RKO (cell line): ENCODE measurements at regions not wholly inside any gene's neighbourhood (a gene's known extent, or its start where the extent isn't known, plus 50 kb on each side); places are given as distances from the start of the nearest gene placed in this dataset.
"Not testable (repeated sequence)": the region's sequence is repeated elsewhere in the genome, so short reads cannot be mapped to it uniquely, and the experiment has no call there.

ENCODE experiments used
- DNase-seq: peaks from one replicate; pipeline ENCODE4 v3.0.0-alpha.2; 2016; ENCODE audit warnings: low spot score

GRCh38 chr2:16053437-16054257 lies 113.3 kb downstream of the MYCN start:
- DNase-seq: no peak

DNA sequence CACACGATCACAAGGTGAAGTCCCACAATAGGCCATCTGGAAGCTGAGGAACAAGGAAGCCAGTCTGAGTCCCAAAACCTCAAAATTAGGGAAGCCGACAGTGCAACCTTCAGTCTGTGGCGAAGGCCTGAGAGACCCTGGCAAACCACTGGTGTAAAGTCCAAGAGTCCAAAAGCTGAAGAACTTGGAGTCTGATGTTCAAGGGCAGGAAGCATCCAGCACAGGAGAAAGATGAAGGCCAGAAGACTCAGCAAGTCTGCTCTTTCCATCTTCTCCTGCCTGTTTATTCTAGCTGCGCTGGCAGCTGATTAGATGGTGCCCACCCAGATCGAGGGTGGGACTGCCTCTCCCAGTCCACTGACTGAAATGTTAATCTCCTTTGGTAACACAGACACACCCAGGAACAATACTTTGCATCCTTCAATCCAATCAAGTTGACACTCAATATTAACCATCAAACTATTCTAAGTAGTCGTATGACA lies 112.3 kb downstream of the MYCN start:
- not testable (repeated sequence) for DNase-seq

DNA sequence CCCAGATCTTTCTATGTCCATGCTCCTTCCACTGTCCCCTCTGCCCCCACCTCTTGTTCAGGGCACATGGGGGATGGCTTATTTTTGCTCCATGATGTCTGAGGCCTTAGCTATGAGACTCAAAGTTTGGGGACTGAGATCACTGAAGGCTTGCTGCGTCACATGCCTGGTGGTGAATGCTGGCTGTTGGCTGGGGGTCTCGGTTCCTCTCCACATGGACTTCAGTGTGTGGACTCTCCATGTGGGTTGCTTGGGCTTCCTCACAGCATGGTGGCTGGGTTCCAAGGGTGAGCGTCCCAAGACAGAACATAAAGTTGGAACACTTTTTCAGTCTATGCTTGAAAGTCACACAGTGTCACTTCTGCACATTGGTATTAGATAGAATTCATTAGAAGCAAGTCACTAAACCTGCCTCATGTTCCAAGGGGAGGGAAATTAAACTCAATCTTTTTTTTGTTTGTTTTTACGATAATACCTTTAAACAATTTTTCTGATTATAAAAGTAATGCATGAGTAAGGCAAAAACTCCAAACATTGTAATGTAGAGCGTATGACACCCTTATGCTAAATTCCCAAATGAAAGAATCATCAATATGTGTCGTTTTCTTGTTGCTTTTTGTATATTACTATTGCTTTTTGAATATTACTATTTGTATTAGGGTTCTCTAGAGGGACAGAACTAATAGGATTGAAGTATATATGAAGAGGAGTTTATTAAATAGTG lies 111.7 kb downstream of the MYCN start:
- no peak for DNase-seq

DNA sequence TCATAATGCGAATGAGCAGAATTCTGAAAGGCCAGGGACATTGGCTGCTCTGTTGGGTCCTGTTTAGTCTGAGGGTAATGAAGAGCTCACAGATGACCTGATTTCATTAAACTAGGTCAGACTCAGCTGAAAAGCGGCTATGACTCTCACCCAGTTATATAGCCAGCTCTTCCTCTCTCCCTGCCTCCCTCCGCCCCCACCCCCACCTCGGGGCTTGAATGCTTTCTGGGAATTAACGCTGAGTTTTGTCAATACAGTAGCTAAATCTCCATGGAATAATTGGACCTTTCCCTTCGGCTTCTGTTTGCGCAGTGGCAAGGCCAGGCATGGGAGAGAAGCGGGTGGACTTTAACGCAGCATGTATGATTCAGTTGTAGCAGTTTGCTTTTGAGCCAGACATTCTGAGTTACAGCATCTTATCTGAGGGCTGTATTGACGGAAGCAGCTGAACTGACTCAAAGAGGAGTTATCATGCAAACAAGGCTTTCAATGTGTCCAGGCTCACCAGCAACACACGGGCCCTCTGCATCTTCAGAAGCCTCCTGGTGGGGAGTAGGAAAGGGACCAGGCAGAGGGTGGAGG lies 110.6 kb downstream of the MYCN start:
- no peak for DNase-seq

DNA sequence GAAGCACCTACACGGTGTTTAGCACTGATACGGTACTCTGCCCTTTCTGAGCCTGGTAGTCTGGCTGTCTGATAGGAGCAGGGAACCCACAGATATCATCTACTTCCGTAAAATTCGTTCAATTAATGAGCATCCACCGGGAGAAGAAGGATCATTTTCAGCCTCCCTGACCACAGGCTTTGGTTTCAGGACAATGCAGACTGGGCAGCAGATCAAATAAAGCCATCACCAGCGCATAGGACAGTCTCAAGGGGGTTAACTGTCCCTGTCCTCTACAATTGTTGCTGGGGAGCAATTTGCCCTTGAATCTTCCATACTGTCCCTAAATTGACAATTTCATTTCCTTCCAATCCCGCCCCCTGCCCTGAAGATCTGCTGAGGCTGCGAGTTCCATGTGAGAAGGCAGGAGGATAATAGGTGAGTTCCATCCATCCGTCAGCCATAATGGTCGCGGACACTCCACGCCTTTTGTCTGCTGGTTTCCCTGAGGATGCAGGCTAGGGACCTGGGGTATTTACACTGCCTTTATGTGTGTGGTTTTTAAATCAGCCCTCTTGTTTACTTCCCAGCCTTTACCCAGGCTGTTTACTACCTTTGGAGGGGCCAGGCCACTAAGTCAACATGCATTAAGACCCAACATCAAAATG lies 110.0 kb downstream of the MYCN start:
- no peak for DNase-seq

DNA sequence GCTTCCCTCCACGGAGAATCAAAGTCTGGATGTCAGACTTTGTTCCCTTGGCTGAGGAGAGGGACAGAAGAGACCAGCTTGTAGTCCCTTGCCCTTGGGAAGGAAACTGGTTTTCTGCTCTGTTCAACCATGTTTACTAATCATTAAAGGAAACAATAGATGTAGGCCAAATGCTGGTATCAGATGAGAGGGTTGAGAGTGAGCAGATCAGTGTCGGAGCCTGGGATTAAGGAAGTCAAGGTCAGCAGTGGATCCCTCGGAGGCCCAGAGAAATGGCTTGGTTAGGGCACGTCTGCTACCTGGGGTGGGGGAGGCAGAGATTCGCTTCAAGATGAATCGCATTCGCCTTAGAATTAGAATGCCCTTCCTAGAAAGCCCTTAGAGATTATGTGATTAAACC lies 109.1 kb downstream of the MYCN start:
- no peak for DNase-seq

DNA sequence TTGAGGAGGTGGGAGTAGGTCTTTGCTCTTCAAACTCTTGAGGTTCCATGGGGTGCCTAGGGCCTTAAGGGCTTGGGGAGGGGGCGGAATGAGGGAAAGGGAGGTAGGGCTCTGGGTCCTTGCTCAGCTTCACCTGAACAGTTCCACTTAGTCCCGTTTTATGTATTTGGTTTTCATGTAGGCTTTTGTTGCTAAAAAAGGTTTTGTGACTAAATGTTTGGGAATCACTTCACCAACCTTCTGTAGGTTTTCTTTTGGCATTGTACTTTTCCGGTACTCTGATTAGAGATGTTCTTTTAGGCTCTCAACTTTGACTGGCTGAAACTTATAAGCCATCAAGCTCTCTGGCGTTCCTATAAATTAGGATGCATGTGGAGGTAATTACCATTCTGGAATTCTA lies 108.1 kb downstream of the MYCN start:
- DNase-seq: no peak

DNA sequence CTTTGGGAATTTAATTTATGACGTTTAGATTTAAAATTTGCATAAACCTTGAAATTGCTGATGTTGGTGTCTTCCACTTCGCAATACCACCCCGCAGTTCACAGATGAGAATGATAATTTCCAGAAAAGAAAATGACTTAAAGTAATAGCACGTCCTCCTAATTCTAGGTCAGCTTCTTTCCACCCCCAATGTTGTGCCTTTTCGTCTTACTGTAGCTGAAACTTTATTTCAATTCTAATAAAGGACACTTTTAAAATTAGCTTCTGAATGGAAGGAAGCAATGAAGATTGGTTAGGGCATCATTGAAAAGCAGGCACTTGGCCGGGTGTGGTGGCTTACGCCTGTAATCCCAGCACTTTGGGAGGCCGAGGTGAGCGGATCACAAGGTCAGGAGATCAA lies 107.4 kb downstream of the MYCN start:
- no peak for DNase-seq

- DNase-seq: no peak
Measured at GRCh38 chr2:16046649-16047048, 106.3 kb downstream of the MYCN start.

- no peak for DNase-seq
Measured at GRCh38 chr2:16045653-16046352, 105.5 kb downstream of the MYCN start.

- DNase-seq: no peak
Measured at GRCh38 chr2:16044946-16045456, 104.7 kb downstream of the MYCN start.

GRCh38 chr2:16043627-16044026 lies 103.3 kb downstream of the MYCN start:
- no peak for DNase-seq

DNA sequence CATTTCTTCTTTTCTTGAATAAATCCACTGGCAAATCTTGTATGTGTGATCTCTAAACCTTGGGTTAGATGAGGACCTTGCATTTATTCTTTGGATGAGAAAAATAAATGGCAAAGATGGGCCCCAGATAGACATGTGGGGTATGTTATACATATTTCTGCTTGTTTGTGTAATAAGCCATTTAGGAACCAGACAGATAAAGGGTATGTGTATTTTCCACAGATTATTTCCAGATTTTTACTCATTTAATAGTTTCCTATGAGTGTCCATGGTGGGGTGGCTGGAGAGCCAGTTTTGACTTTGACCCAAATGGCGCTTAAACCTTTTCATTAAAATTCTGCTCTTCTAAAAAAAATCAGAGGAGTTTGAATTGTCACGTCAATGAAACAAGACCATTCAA lies 102.8 kb downstream of the MYCN start:
- no peak for DNase-seq

GRCh38 chr2:16042201-16042700 lies 101.9 kb downstream of the MYCN start:
- no peak for DNase-seq

- DNase-seq: no peak
Measured at GRCh38 chr2:16040271-16041010, 100.1 kb downstream of the MYCN start.

DNA sequence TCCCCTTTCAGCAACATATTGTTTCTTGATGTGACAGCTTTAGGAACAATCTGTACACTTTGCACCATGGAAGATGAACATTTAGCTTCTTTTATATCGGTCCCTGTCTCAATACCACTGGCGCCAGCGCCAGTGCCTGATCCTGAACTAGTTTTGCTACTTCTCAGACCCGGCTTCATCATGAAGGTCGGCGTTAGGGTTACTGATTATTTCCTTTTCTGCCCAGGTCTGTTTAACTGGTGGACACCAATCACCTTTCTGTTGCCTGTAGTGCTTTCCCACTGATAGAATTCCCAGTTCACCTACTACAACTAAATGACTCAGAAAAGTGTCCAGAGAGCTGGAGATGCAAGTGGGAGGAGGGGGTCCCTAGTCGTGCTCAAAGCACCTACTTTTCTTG lies 99.5 kb downstream of the MYCN start:
- no peak for DNase-seq

GRCh38 chr2:16039055-16039454 lies 98.7 kb downstream of the MYCN start:
- DNase-seq: no peak

GRCh38 chr2:16038621-16039020 lies 98.3 kb downstream of the MYCN start:
- no peak for DNase-seq

DNA sequence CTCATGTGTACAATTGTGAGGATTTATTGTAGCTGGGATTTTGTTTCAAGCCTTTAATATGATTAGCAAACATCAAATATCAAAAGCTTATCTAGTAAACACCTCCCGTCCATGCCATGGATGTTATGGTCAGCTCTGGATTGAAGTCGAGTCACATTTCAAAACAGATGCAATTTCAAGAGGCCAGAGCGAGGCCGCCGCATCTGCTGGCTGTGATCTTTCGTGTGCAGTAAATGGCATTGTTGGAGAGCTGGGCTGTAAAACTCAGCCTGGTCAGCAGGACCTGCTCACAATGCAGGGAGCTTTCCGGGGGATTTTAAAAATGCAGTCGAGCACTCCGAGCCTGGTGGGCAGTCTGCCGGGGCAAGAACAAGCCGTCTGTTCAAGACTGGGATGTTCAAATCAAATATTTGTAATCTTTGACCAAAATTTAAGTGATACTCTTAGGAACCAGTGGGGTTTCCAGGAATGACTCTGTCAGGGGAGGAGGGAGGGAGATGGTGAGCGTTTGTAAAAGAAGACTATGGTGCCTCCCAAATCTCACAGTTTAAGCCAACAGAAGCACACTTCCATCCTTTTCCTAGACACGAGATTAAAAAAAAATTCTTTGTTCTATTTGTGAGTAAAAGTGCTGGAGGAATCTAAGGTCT lies 97.6 kb downstream of the MYCN start:
- DNase-seq: no peak

DNA sequence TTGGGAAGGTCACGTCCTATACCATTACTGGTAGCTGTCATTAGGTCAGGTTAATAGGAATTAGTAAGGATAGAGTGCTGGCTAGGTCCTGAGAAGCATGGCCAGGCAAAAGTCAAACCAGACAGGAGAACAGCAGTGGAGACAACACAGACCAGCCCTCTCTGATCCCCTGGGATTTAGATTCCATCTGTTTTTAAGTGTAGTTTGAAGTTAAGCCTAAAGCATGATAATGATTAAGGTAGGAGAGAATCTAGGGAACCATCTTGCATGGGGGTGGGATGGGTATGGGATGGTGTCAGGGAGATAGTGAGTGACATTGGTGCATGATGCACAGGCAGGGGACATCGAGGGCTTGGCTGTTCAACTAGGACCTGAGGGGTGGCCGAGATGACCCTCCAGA lies 96.6 kb downstream of the MYCN start:
- DNase-seq: no peak
